Omental fat pad (tissue), 3 donors: ENCODE measurements at regions not wholly inside any gene's neighbourhood (a gene's known extent, or its start where the extent isn't known, plus 50 kb on each side); places are given as distances from the start of the nearest gene placed in this dataset.

Source experiments
- ATAC-seq: fragments of 150-250 bp; one replicate; pipeline ENCODE4 v1.9.1; 2016; ENCODE audit warnings: mild to moderate bottlenecking, moderate library complexity; ENCODE audit not compliant: low FRiP score
- DNase-seq: peaks from one replicate; pipeline ENCODE4 v3.0.0-alpha.2; 2019; ENCODE audit warnings: low spot score
- TF ChIP-seq, protein P1 (sequence below), 3 donors: fragments of 450-650 bp; IDR thresholded peaks; one replicate each; pipeline ENCODE4 v1.5.1; 2016 to 2017; ENCODE audit warnings: antibody characterized with exemption in 3 of 3, mild to moderate bottlenecking in 3 of 3, moderate library complexity in 2 of 3

DNA sequence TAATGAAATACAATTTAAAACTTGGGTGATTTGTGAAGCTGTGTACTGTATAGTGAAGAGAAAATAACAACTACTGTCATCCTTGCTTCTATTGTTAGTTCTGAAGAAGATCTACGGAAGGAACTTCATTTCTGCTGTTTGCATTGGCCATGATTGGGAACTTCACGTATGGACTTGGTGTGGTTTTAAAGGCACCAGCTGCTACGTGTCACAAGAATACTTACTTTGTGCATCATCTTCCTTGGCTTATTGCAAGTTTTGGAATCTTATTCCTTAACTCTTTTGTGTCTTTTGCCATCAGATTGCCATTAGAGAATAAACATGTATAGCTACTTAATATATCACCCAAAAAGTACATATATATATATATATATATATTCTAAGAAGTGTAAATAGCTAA is 75.0 kb upstream of the VEPH1 start:
- TF ChIP-seq, protein P1, sequence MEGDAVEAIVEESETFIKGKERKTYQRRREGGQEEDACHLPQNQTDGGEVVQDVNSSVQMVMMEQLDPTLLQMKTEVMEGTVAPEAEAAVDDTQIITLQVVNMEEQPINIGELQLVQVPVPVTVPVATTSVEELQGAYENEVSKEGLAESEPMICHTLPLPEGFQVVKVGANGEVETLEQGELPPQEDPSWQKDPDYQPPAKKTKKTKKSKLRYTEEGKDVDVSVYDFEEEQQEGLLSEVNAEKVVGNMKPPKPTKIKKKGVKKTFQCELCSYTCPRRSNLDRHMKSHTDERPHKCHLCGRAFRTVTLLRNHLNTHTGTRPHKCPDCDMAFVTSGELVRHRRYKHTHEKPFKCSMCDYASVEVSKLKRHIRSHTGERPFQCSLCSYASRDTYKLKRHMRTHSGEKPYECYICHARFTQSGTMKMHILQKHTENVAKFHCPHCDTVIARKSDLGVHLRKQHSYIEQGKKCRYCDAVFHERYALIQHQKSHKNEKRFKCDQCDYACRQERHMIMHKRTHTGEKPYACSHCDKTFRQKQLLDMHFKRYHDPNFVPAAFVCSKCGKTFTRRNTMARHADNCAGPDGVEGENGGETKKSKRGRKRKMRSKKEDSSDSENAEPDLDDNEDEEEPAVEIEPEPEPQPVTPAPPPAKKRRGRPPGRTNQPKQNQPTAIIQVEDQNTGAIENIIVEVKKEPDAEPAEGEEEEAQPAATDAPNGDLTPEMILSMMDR (IDR thresholded peaks at IDR 0.05): no peak
- no peak for DNase-seq
- ATAC-seq: no peak

DNA sequence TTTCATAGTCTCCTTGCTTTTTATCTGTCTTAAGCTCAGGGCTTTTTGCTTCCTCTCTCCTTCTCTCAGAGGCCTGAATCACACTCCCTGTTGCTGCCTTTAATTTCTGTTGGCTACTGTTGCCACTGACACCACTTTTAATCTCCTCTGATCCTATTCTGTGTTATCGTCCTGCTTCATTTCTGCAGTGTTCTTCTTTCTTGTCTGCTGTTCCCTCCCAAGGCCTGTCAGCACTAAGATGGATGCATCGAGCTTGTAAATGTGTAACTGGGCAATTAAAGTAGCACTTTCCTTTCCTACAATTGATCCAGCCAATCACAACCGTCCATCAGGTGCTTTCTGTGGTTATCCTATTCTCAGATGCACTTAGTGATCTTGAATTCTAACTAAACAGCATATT is 71.3 kb upstream of the VEPH1 start:
- TF ChIP-seq, protein P1 (IDR thresholded peaks at IDR 0.05): no peak
- DNase-seq (no peak), ATAC-seq (no peak)

GRCh38 chr3:157573780-157574378 is 70.7 kb upstream of the VEPH1 start:
- no peak for DNase-seq
- ATAC-seq: no peak
- TF ChIP-seq, protein P1 (IDR thresholded peaks at IDR 0.05): no peak

DNA sequence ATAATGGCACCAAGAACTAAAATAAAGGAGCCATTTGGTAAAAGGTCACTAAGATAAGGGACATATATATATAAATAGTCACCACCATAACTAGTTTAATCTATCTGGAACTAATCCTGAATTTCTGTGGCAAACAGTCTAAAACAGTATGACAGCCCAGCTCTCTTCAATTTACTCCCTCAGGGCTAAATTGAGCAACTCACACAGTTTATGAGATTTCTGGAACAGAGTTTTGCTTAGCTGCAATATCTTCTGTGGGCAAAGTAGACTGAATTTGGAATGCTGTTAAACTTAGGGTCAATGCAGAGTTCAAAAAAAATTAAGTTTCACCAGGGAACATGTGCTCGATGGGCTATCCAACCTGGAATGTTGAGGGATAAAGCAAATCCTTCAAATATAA is 70.1 kb upstream of the VEPH1 start:
- TF ChIP-seq, protein P1 (IDR thresholded peaks at IDR 0.05): no peak
- DNase-seq (no peak), ATAC-seq (no peak)

- ATAC-seq: no peak
- TF ChIP-seq, protein P1 (IDR thresholded peaks at IDR 0.05): no peak
- no peak for DNase-seq
These were observed 69.5 kb upstream of the VEPH1 start for GRCh38 chr3:157572559-157573270.

- no peak for ATAC-seq
- DNase-seq: no peak
- TF ChIP-seq, protein P1 (IDR thresholded peaks at IDR 0.05): no peak
These were observed 63.4 kb upstream of the VEPH1 start for GRCh38 chr3:157566596-157566995.

- TF ChIP-seq, protein P1 (IDR thresholded peaks at IDR 0.05): no peak
- no peak for DNase-seq
- no peak for ATAC-seq
These were observed 56.2 kb upstream of the VEPH1 start for GRCh38 chr3:157559401-157559800.
